22Rv1 (cell line): ENCODE measurements at regions not wholly inside any gene's neighbourhood (a gene's known extent, or its start where the extent isn't known, plus 50 kb on each side); places are given as distances from the start of the nearest gene placed in this dataset.

ENCODE experiments used
- CTCF ChIP-seq: fragments of 450-650 bp; IDR thresholded peaks from 2 replicates; pipeline ENCODE4 v1.5.1; 2017; ENCODE audit warnings: mild to moderate bottlenecking
- ZFX ChIP-seq: fragments of 450-650 bp; IDR thresholded peaks from 2 replicates; pipeline ENCODE4 v1.6.1; 2017; ENCODE audit warnings: antibody characterized with exemption, borderline replicate concordance

GRCh38 chr15:66881173-66881905 is 179.3 kb downstream of the SMAD6 start:
- TF ChIP-seq CTCF: no peak
- TF ChIP-seq ZFX: no peak
